ENCODE measurements at regions not wholly inside any gene's neighbourhood (a gene's known extent, or its start where the extent isn't known, plus 50 kb on each side); places are given as distances from the start of the nearest gene placed in this dataset.
"Not testable (repeated sequence)": the region's sequence is repeated elsewhere in the genome, so short reads cannot be mapped to it uniquely, and the experiment has no call there.

DNA sequence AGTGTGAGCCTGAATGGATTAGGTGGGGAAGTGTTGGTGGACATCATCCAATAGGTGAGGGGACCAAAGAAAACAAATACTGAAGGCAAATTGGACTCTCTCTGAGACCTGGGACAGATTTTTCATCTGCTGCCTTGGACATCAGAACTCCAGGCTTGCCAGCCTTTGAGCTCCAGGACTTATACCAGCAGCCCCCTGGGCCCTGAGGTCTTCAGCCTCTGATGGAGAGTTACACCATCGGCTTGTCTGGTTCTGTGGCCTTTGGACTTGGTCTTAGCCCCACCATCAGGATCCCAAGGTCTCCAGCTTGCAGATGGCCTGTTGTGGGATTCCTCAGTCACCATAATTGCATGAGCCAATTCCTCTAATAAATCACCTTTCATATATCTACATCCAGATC, 80.8 kb upstream of the SLC8A3 start:
- DNase-seq, result no peak

DNA sequence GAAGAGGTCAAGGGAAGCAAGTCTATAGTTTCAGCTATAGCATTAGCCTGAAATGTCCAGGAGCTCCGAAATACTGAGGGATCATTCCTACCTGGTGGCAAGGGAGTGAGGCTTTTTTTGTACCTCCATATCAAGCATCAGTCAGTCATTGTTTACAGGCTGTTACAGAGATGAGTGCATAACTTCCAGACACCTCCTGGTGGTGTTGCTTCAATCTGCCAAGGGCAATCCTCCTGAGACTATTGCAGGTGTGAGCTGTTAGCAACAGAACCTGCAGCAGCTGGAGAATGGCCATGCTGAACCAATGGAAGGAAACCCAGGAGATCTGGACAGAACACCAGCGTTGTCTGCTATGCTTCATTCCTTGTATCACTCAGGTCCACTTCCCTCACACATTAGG, 80.0 kb upstream of the SLC8A3 start:
- no peak for DNase-seq

DNA sequence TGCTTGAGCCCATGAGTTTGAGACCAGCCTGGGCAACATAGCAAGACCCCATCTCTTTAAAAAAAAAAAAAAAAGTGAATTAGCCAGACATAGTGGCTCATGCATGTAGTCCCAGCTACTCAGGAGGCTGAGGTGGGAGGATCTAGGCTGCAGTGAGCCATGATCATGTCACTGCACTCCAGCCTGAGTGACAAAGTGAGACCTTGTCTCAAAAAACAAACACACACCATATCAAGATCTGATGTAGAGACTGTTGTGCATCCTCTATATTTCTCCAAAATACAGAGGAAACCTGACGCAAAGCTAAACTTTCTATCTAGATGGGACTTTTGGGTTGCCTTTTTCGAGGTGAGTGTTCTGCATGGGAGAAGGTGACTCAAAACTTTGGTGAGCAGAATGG, 77.4 kb upstream of the SLC8A3 start:
- DNase-seq, result no peak

DNA sequence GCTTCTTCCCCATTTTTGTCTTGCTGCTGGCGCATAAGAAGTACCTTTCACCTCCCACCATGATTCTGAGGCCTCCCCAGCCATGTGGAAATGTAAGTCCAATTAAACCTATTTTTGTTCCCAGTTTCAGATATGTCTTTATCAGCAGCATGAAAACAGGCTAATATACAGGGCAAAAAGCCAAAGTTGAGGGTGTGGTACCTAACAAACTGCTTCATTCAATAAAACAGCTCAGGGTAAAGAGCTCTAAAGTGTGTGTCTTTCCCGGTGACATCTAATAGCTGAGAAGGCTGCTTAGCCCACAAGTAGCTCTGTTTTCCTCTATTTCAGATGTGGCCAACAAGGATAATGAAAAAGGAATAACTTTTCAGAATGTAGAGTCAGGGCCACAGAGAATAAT, 76.7 kb upstream of the SLC8A3 start:
- no peak for DNase-seq

DNA sequence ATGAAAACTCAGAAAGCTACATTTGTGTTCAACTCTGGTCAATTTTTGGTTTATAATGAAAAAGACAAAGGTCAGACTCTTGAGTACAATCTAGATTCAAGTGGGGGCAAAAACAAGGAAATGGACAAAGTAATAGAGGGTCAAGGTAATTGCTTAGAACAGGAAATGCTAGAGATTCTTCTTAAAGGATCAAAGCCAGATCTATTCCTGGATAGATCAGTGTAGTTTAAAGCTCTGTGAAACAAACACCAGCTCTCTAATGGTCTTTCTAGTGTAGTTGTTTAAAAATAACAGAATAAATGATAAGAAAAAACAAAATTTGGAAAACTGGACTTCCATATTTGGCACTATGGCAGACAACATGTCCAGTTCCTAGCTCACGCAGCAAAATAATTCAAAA, 70.7 kb upstream of the SLC8A3 start:
- no peak for DNase-seq

DNA sequence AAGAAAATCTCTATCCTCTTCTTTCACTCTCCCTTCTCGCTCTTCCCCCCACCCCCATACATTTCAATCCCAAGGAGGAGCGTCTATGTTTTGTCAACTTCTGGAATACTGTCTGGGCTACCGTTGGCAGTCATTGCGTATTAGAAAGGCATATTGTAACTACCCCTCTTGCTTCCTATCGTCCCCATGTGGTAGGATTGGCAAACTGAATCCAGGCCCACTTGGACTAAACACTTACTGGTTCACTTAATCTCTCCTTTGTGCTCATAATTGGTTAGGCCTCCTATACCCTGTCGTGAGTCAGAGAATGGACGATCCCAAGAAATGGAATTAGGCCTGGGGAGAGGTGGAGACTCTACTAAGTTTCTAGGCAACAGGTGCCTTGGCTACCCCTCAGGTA, 68.8 kb upstream of the SLC8A3 start:
- no peak for DNase-seq

DNA sequence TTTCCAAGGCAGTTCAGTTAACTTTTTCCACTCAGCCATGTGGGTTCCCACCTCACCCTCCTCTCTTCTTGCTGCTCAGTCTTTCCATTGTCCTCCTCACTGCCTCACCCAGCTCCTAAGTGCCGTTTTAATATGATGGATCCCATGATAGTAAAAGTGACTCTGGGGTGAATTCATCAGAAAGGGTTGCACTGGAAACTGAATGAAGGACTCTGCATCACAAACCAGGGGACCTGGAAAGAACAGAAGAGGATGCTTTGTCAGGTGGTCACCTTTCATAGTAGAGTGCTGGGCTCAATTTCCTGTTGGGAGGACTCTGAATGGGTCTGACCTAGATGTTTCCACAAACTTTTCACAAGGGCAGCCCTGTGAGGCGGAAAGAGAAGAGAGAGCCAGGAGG, 67.8 kb upstream of the SLC8A3 start:
- DNase-seq, result no peak

DNA sequence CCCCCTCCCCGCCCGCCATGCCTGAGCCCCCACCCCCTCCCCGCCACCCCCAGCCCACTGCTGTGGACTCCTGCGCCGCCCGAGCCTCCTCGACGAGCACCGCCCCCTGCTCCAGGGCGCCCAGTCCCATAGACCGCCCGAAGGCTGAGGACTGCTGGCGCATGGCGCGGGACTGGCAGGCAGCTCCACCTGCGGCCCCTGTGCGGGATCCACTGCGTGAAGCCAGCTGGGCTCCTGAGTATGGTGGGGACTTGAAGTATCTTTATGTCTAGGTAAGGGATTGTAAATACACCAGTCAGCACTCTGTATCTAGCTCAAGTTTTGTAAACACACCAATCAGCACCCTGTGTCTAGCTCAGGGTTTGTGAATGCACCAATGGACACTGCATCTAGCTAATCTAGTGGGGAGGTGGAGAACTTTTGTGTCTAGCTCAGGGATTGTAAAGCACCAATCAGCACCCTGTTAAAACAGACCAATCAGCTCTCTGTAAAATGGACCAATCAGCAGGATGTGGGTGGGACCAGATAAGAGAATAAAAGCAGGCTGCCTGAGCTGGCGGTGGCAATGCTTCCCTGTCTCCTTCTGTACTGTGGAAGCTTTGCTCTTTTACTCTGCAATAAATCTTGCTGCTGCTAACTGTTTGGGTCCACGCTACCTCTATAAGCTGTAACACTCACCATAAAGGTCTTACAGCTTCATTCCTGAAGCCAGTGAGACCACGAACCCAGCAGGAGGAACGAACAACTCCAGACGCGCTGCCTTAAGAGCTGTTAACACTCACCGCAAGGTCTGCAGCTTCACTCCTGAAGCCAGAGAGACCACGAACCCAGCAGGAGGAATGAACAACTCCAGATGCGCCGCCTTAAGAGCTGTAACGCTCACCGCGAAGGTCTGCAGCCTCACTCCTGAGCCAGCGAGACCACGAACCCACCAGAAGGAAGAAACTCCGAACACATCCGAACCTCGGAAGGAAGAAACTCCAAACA, 66.6 kb upstream of the SLC8A3 start:
- DNase-seq, result peak; percentile 52

DNA sequence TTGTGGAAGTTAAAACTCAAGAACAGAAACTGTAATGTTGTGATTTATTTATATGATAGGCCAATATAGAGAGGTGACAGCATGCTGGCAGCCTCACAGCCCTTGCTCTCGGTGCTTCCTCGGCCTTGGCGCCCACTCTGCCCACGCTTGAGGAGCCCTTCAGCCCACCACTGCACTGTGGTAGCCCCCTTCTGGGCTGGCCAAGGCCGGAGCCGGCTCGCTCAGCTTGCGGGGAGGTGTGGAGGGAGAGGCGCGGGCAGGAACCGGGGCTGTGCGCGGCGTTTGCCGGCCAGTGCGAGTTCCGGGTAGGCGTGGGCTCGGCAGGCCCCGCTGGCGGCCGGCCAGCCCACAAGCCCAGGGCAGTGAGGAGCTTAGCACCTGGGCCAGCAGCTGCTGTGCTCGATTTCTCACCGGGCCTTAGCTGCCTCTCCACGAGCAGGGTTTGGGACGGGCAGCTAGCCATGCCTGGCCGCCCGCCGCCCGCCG, 65.8 kb upstream of the SLC8A3 start:
- DNase-seq, result no peak

DNA sequence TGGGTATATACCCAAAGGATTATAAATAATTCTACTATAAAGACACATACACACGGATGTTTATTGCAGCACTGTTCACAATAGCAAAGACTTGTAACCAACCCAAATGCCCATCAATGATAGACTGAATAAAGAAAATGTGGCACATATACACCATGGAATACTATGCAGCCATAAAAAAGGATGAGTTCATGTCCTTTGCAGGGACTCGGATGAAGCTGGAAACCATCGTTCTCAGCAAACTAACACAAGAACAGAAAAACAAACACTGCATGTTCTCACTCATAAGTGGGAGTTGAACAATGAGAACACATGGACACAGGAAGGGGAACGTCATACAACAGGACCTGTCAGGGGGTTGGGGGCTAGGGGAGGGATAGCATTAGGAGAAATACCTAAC, 64.8 kb upstream of the SLC8A3 start:
- not testable (repeated sequence) for DNase-seq

DNA sequence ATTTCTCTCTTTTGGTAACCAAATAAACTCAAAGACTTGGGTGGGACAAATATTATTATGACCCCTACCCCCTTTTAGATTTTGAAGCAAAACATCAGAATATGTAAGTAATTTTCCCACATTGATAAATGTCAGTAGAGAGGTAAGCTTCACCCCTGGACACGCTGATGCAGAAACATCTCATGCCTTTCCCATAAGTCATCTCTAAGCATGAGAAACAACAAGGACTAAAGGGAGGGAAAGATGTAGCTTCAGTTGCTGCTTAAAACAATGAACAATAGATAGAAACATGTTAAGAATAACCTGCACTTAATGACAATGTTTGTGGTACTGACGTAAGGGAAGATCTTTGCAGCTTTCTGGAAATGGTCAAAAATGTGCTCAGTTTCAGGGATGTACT, 56.3 kb upstream of the SLC8A3 start:
- DNase-seq, result no peak

DNA sequence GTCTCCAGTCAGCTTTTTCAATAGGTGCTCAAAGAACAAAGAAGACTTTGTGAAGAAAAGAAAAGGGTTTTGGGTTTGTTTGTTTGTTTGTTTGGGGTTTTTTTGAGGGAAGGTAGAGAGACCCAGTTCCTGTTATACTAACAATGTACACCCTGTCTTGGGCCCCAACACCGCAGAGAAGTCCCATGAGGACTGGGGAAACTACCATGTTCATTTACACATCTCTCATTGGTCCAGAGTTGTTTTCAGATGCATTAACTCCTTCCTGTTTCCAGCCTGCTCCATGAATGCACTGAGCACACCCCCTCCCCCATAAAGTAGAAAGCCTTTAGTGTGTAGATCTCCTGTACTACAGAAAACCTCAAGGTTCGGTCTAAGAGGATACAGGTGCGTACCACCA, 51.1 kb upstream of the SLC8A3 start:
- no peak for DNase-seq

DNA sequence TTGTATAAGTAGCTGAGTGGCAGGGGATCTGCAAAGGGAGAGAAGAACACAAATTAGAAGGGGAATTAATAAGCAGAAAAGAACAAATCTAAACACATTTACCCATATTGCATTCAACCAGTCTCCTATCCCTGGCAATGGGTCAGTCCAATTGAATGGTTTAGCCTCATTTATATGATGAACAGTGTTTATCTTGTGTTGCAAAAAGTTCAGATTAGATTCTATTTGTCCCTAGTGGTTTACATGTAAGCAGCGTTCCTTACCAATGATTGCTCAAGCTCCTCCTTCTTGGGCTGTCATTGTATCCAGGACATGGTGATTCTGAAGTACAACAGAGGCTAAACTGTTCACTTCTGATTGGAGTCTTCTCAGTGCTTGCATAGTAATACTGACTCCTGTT, 49.9 kb upstream of the SLC8A3 start:
- DNase-seq, result not testable (repeated sequence)
